ENCODE measurements at regions not wholly inside any gene's neighbourhood (a gene's known extent, or its start where the extent isn't known, plus 50 kb on each side); places are given as distances from the start of the nearest gene placed in this dataset.

DNA sequence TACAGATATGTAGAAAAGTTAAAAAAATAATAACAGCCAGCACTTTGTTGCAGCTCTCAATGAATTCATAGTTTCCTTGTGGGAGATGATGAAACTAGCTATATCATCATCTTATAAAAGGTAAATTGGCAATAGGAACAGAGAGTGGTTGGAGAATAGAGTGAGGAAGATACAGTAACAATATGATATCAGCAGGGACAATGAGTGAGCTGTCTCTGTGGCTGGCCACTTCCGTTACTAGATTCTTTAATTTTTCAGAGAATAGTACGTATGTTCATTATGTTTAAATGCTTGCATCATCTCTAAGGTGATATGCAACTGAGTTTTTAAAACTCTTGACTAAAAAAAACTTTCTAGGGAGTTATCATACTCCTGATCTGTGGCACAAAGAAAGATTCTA, 1006.2 kb upstream of the FLRT2 start:
- no peak overlapping the region for H3K4me3 ChIP-seq (replicated peaks; ENCODE audit: low read depth, low read length)
- no peaks in the 10 kb centered on the region for H3K27me3 ChIP-seq (replicated peaks; ENCODE audit: control insufficient read depth, insufficient read depth, low read length)
- H3K36me3 ChIP-seq (ENCODE audit: control insufficient read depth, insufficient read depth, low read length) = no peaks in the 10 kb centered on the region
- TF ChIP-seq, protein P1, sequence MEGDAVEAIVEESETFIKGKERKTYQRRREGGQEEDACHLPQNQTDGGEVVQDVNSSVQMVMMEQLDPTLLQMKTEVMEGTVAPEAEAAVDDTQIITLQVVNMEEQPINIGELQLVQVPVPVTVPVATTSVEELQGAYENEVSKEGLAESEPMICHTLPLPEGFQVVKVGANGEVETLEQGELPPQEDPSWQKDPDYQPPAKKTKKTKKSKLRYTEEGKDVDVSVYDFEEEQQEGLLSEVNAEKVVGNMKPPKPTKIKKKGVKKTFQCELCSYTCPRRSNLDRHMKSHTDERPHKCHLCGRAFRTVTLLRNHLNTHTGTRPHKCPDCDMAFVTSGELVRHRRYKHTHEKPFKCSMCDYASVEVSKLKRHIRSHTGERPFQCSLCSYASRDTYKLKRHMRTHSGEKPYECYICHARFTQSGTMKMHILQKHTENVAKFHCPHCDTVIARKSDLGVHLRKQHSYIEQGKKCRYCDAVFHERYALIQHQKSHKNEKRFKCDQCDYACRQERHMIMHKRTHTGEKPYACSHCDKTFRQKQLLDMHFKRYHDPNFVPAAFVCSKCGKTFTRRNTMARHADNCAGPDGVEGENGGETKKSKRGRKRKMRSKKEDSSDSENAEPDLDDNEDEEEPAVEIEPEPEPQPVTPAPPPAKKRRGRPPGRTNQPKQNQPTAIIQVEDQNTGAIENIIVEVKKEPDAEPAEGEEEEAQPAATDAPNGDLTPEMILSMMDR (IDR thresholded peaks at IDR 0.05; ENCODE audit: insufficient read depth, low read length, poor library complexity, severe bottlenecking) = no peak
- DNase-seq (ENCODE audit: extremely low read depth, insufficient read length) = no peak

DNA sequence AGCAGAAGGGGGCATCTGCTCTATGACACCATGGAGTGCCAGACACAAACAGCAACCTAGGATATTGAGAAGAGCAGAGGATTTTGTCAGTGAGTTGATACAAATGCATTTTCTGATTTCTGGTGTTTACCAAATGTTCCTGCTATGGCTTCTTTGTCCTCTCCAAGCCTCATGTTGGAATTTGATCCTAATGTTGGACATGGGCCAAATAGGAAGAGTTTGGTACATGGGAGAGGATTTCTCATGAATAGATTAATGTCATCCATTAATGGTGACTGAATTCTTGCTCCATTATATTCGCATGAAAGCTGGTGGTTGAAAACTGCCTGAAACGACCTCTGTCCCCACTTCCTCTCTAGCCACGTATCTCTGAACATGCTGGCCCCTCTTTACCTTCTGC, 1002.2 kb upstream of the FLRT2 start:
- DNase-seq (ENCODE audit: extremely low read depth, insufficient read length) = no peak
- Histone ChIP-seq H3K4me3 (replicated peaks; ENCODE audit: low read depth, low read length) (no peak overlapping the region), H3K27me3 (replicated peaks; ENCODE audit: control insufficient read depth, insufficient read depth, low read length) (no peaks in the 10 kb centered on the region), H3K36me3 (ENCODE audit: control insufficient read depth, insufficient read depth, low read length) (no peaks in the 10 kb centered on the region)
- TF ChIP-seq, protein P1 (IDR thresholded peaks at IDR 0.05; ENCODE audit: insufficient read depth, low read length, poor library complexity, severe bottlenecking) = no peak

DNA sequence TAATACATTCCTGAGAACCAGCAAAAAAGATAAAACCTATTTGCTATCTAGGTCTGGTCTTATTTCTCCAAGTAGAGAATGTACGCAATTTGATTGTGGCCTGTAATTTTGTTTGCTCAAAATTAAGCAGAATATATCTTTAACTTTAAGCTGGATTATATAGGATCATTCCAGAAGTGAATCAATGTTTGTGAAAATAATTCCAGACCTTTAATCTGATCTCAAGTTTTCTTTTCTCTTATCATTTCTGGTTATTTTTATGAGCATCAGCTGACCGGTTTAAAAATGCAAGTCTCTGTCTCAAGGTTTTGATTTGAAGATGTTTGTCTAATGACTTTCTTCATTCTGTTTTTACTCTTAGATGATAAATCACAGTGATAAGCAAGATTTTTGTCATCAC, 997.9 kb upstream of the FLRT2 start:
- Histone ChIP-seq H3K36me3 (ENCODE audit: control insufficient read depth, insufficient read depth, low read length) (no peaks in the 10 kb centered on the region), H3K4me3 (replicated peaks; ENCODE audit: low read depth, low read length) (no peak overlapping the region), H3K27me3 (replicated peaks; ENCODE audit: control insufficient read depth, insufficient read depth, low read length) (no peaks in the 10 kb centered on the region)
- no peak for DNase-seq (ENCODE audit: extremely low read depth, insufficient read length)
- TF ChIP-seq, protein P1 (IDR thresholded peaks at IDR 0.05; ENCODE audit: insufficient read depth, low read length, poor library complexity, severe bottlenecking) = no peak

DNA sequence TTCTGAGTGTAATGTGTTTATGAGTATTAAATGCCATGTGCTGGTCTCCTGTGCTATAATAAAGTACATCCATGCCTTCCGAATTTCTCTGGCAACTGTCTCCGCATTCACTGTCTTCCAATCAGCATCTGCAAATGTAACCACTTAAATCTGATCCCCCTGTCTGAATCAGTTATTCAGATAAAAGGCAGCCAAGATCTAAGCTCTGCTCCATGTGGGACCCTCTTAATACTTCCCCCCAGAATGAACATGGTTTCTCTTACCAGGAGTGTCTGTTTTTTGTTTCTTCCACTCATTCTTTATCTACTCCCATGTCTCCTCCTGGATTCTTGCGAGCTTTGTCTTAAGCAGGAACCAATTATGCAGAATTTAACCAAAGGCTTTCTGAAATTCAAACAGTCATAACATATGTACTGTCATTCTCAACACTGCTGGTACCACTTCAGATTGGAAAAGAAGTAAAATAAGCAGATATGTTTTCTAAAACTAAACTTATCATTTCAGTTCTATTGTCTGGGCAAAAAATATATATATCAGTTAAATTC, 996.7 kb upstream of the FLRT2 start:
- DNase-seq (ENCODE audit: extremely low read depth, insufficient read length) = no peak
- TF ChIP-seq, protein P1 (IDR thresholded peaks at IDR 0.05; ENCODE audit: insufficient read depth, low read length, poor library complexity, severe bottlenecking) = no peak
- Histone ChIP-seq H3K36me3 (ENCODE audit: control insufficient read depth, insufficient read depth, low read length) (no peaks in the 10 kb centered on the region), H3K27me3 (replicated peaks; ENCODE audit: control insufficient read depth, insufficient read depth, low read length) (no peaks in the 10 kb centered on the region), H3K4me3 (replicated peaks; ENCODE audit: low read depth, low read length) (no peak overlapping the region)

DNA sequence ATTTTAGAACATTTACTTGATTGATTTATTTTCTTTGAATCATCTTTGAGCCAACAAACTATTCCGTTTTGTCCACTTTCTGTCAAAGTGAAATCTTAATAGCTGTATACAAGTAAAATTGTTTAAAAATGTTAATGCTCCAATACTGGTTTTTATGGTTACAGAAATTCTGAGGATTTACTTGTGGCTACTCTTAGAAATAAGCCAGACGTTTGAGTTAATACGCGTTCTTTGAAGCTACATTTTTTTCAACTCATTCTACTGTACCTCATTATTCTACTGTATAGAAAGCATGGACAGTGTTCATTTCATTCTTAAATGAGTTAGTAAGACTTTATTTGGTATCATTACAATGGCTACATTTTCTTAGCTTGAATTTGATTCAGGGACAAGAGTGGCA, 996.2 kb upstream of the FLRT2 start:
- no peak for DNase-seq (ENCODE audit: extremely low read depth, insufficient read length)
- TF ChIP-seq, protein P1 (IDR thresholded peaks at IDR 0.05; ENCODE audit: insufficient read depth, low read length, poor library complexity, severe bottlenecking) = no peak
- H3K36me3 ChIP-seq (ENCODE audit: control insufficient read depth, insufficient read depth, low read length) = no peaks in the 10 kb centered on the region

DNA sequence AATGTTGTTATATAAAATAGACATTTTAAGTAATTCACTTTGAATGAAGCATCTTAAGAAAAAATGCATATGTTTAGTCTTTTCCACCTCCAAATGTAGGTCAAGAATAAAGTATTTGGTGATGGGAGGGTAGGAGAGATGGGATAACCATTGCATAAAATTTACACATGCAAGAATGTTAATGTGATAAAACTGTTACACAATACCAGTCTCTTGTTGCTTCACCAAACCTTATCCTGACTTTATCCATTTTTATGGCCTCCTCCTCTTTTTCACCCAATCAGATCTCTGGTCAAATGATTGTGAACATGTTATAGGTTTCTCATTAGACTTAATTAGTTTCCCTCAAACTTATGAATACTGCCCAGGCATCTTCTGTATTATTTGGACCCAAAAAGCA, 994.5 kb upstream of the FLRT2 start:
- DNase-seq (ENCODE audit: extremely low read depth, insufficient read length) = no peak
- no peaks in the 10 kb centered on the region for H3K27me3 ChIP-seq (replicated peaks; ENCODE audit: control insufficient read depth, insufficient read depth, low read length)
- TF ChIP-seq, protein P1 (IDR thresholded peaks at IDR 0.05; ENCODE audit: insufficient read depth, low read length, poor library complexity, severe bottlenecking) = no peak
- H3K36me3 ChIP-seq (ENCODE audit: control insufficient read depth, insufficient read depth, low read length) = no peaks in the 10 kb centered on the region
- H3K4me3 ChIP-seq (replicated peaks; ENCODE audit: low read depth, low read length) = no peak overlapping the region

More for the DNA sequence above, 996.2 kb upstream of the FLRT2 start:
- no peak overlapping the region for H3K4me3 ChIP-seq (replicated peaks; ENCODE audit: low read depth, low read length)
- no peaks in the 10 kb centered on the region for H3K27me3 ChIP-seq (replicated peaks; ENCODE audit: control insufficient read depth, insufficient read depth, low read length)
